Neural progenitor cell (in vitro differentiated cells): ENCODE measurements at regions not wholly inside any gene's neighbourhood (a gene's known extent, or its start where the extent isn't known, plus 50 kb on each side); places are given as distances from the start of the nearest gene placed in this dataset.

Experiments used
- DNase-seq: peaks from one replicate; pipeline ENCODE4 v3.0.0-alpha.2; 2016; ENCODE audit warnings: low spot score
- H2AFZ ChIP-seq: fragments of 200-600 bp; sonication (generic); replicated peaks from 2 replicates; pipeline ENCODE4 v1.6.1; 2016; ENCODE audit warnings: antibody characterized with exemption
- H3F3A ChIP-seq: fragments of 200-600 bp; sonication (generic); 2 replicates; pipeline ENCODE4 v1.6.1; 2016; ENCODE audit warnings: antibody characterized with exemption, low read depth
- H3K27ac ChIP-seq: fragments of 200-600 bp; sonication (generic); 2 replicates; pipeline ENCODE4 v1.5.1; 2016; ENCODE audit warnings: mild to moderate bottlenecking
- H3K27me3 ChIP-seq: fragments of 200-600 bp; sonication (generic); 2 replicates; pipeline ENCODE4 v1.6.1; 2016; ENCODE audit warnings: mild to moderate bottlenecking, moderate library complexity
- H3K36me3 ChIP-seq: fragments of 200-600 bp; sonication (generic); 2 replicates; pipeline ENCODE4 v1.5.1; 2016
- H3K4me1 ChIP-seq: fragments of 200-600 bp; sonication (generic); 2 replicates; pipeline ENCODE4 v1.6.1; 2016; ENCODE audit warnings: mixed run types
- H3K4me2 ChIP-seq: fragments of 200-600 bp; sonication (generic); 2 replicates; pipeline ENCODE4 v1.6.1; 2016
- H3K4me3 ChIP-seq: fragments of 200-600 bp; sonication (generic); 2 replicates; pipeline ENCODE4 v1.5.1; 2016
- H3K79me2 ChIP-seq: fragments of 200-600 bp; sonication (generic); 2 replicates; pipeline ENCODE4 v1.6.1; 2016; ENCODE audit warnings: low read depth
- H3K9ac ChIP-seq: fragments of 200-600 bp; sonication (generic); 2 replicates; pipeline ENCODE4 v1.6.1; 2016
- H3K9me3 ChIP-seq: fragments of 200-600 bp; sonication (generic); 2 replicates; pipeline ENCODE4 v1.5.1; 2016; ENCODE audit warnings: low read depth
- H4K20me1 ChIP-seq: fragments of 200-600 bp; sonication (generic); 2 replicates; pipeline ENCODE4 v1.6.1; 2016; ENCODE audit warnings: low read depth
- H3K27ac Mint-ChIP-seq: 3 replicates; pipeline ENCODE4 v1.8.0; 2021; ENCODE audit warnings: mixed read lengths
- H3K27me3 Mint-ChIP-seq: 2 replicates; pipeline ENCODE4 v1.8.0; 2022; ENCODE audit warnings: low read depth, mild to moderate bottlenecking, inconsistent platforms, moderate library complexity, mixed read lengths; ENCODE audit not compliant: insufficient read depth
- H3K36me3 Mint-ChIP-seq: 3 replicates; pipeline ENCODE4 v1.8.0; 2021; ENCODE audit warnings: mixed read lengths
- H3K4me1 Mint-ChIP-seq: 3 replicates; pipeline ENCODE4 v1.8.0; 2021; ENCODE audit warnings: mixed read lengths
- H3K4me3 Mint-ChIP-seq: 3 replicates; pipeline ENCODE4 v1.8.0; 2021; ENCODE audit warnings: mild to moderate bottlenecking, moderate library complexity, mixed read lengths
- H3K9me3 Mint-ChIP-seq: 3 replicates; pipeline ENCODE4 v1.8.0; 2020; ENCODE audit warnings: mixed read lengths
- CTCF ChIP-seq: fragments of 200-600 bp; sonication (generic); IDR thresholded peaks from 2 replicates; pipeline ENCODE4 v1.5.1; 2017; ENCODE audit warnings: antibody characterized with exemption, mild to moderate bottlenecking
- EZH2 ChIP-seq: fragments of 200-600 bp; sonication (generic); IDR thresholded peaks from 2 replicates; pipeline ENCODE4 v1.6.1; 2017; ENCODE audit warnings: antibody characterized with exemption, mild to moderate bottlenecking, moderate library complexity
- EZH2phosphoT487 ChIP-seq: fragments of 200-600 bp; sonication (generic); IDR thresholded peaks from 2 replicates; pipeline ENCODE4 v1.6.1; 2017; ENCODE audit warnings: antibody characterized with exemption

- no peak overlapping the region for H3K9ac ChIP-seq
- H3K4me3 ChIP-seq: no peak overlapping the region
- H3K4me1 ChIP-seq: no peaks in the 10 kb centered on the region
- Mint-ChIP-seq H3K27ac (no peak overlapping the region), H3K9me3 (no peaks in the 10 kb centered on the region), H3K4me1 (peaks cover 17% of the 10 kb centered on the region), H3K36me3 (no peaks in the 10 kb centered on the region), H3K4me3 (no peak overlapping the region), H3K27me3 (peaks cover 15% of the 10 kb centered on the region)
- no peaks in the 10 kb centered on the region for H3K9me3 ChIP-seq
- H3K27me3 ChIP-seq: no peaks in the 10 kb centered on the region
- no peak overlapping the region for H2AFZ ChIP-seq
- no peak overlapping the region for H3K27ac ChIP-seq
- H4K20me1 ChIP-seq: no peaks in the 10 kb centered on the region
- H3K4me2 ChIP-seq: no peak overlapping the region
- no peaks in the 10 kb centered on the region for H3K36me3 ChIP-seq
- H3F3A ChIP-seq: no peaks in the 10 kb centered on the region
- no peak for DNase-seq
- H3K79me2 ChIP-seq: no peaks in the 10 kb centered on the region
- TF ChIP-seq EZH2 (no peak), CTCF (no peak), EZH2phosphoT487 (no peak)
Measured at GRCh38 chr10:78738861-78739260, 329.9 kb upstream of the ZMIZ1 start.

DNA sequence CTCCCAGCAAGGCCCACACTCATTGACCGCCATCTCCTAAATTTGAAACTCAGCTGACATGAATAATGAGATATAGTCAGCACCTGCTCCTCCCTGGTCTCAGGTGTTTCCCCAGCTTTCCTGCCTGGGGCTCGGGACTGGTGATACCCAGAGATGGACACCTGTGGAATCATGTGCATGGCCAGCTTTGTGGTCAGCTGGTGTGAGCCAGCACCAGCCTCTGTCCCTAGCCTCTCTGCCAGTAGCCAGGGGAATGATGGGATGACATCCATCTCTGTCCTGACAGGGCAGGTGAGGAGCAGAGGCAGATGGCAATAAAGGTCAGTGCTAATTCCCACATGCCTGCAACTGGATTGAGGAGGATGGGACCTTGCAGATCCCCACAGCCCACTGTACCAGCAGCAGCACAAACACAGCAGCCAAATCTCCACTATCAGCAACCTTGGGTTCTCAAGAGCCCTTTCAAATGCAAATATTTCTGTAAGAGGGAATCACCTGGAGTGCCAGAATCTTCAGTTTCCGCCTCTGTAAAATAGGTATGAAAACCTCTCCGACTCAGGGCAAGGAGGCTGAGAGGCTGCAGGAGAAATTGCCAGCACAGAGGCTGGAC is 329.2 kb upstream of the ZMIZ1 start:
- H3K4me3 ChIP-seq: no peak overlapping the region
- H3K27me3 ChIP-seq: no peaks in the 10 kb centered on the region
- H3K4me1 Mint-ChIP-seq: peaks cover 21% of the 10 kb centered on the region
- H3K4me2 ChIP-seq: no peak overlapping the region
- no peaks in the 10 kb centered on the region for H3K36me3 ChIP-seq
- H3K79me2 ChIP-seq: no peaks in the 10 kb centered on the region
- no peak for DNase-seq
- no peak overlapping the region for H3K27ac ChIP-seq
- H4K20me1 ChIP-seq: no peaks in the 10 kb centered on the region
- H2AFZ ChIP-seq: no peak overlapping the region
- H3K9ac ChIP-seq: no peak overlapping the region
- H3K27me3 Mint-ChIP-seq: peaks cover 15% of the 10 kb centered on the region
- no peak for TF ChIP-seq CTCF
- TF ChIP-seq EZH2phosphoT487: no peak
- no peak for TF ChIP-seq EZH2
- no peaks in the 10 kb centered on the region for H3K4me1 ChIP-seq
- H3K36me3 Mint-ChIP-seq: no peaks in the 10 kb centered on the region
- H3K4me3 Mint-ChIP-seq: no peak overlapping the region
- no peak overlapping the region for H3K27ac Mint-ChIP-seq
- no peaks in the 10 kb centered on the region for H3K9me3 Mint-ChIP-seq
- H3K9me3 ChIP-seq: no peaks in the 10 kb centered on the region
- no peaks in the 10 kb centered on the region for H3F3A ChIP-seq

DNA sequence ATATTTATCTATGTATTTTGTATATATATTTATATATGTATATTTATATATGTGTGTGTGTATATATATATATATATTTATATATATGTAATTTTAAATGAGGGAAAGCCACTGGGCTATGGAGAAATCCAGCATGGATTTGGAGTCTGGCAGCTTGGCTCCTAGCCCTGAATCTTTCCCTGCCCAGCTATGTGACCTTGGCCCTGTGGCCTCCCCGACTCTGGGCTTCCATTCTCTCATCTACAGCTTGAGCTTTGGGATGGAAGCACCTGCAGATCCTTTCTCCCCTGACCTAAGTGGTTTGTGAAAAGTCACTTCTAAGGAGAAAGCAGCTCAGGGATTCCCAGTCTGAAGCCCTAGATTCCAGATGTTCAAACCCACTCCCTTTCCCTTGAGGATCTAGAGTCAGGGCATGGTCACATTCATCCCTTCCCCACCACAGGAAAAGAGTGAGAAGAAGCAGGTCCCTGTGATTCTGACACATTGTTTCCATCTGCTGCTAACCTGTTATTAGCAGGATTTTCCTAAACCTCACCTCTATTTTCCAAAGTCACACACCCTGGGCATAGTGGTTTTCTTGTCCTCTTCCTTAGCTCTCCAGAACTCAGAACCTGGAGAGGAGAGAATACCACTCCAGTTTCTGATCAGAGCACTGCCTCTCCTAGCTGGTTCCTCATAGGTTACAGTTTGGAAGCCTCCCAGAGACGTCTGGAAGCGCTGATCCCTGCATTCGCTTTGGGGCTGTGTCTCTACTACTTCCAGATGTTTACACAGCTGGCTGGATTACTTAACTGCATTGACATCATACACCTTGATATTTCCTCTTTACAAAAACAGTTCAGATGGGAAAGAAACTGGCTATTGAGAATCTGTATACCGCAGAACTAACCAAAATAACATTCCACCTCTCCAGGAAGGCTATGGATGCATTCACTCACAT is 327.5 kb upstream of the ZMIZ1 start:
- Histone ChIP-seq H3K36me3 (no peaks in the 10 kb centered on the region), H3K4me1 (peaks cover 6% of the 10 kb centered on the region), H3K4me3 (no peak overlapping the region), H3K27me3 (no peaks in the 10 kb centered on the region), H3K27ac (no peak overlapping the region), H4K20me1 (no peaks in the 10 kb centered on the region), H3F3A (no peaks in the 10 kb centered on the region), H3K9me3 (no peaks in the 10 kb centered on the region), H3K4me2 (no peak overlapping the region), H3K9ac (no peak overlapping the region), H3K79me2 (no peaks in the 10 kb centered on the region), H2AFZ (no peak overlapping the region)
- TF ChIP-seq EZH2: no peak
- no peak for TF ChIP-seq CTCF
- TF ChIP-seq EZH2phosphoT487: no peak
- no peak for DNase-seq
- H3K36me3 Mint-ChIP-seq: no peaks in the 10 kb centered on the region
- H3K4me1 Mint-ChIP-seq: peaks cover 34% of the 10 kb centered on the region
- H3K27ac Mint-ChIP-seq: peak overlapping the region; percentile 39
- no peak overlapping the region for H3K4me3 Mint-ChIP-seq
- H3K27me3 Mint-ChIP-seq: peaks cover 12% of the 10 kb centered on the region
- no peaks in the 10 kb centered on the region for H3K9me3 Mint-ChIP-seq
